Spleen (tissue), 7 donors: ENCODE measurements at regions not wholly inside any gene's neighbourhood (a gene's known extent, or its start where the extent isn't known, plus 50 kb on each side); places are given as distances from the start of the nearest gene placed in this dataset.

Source experiments
- POLR2A ChIP-seq, 3 donors: fragments of 450-650 bp; IDR thresholded peaks; one replicate each; pipeline ENCODE4 v1.5.1; 2017; ENCODE audit warnings: antibody characterized with exemption in 3 of 3, mild to moderate bottlenecking in 1 of 3
- POLR2AphosphoS5 ChIP-seq, 3 donors: sonication (generic); formaldehyde crosslinking; IDR thresholded peaks; one replicate each; pipeline ENCODE4 v1.5.1; 2017; ENCODE audit warnings: antibody characterized with exemption in 3 of 3
- TF ChIP-seq, protein P1 (sequence below), 11 experiments: fragments of 200-600 bp in 7 of 11; fragments of 450-650 bp in 4 of 11; sonication (generic) in 4 of 11; IDR thresholded peaks in 8 of 11; conservative IDR thresholded peaks in 3 of 11; 1 replicate in 7 of 11; 2 replicates in 4 of 11; pipeline versions ENCODE4 v1.4.0 to v1.8.0; 2016 to 2021; ENCODE audit warnings: antibody characterized with exemption in 11 of 11, inconsistent platforms in 4 of 11, mild to moderate bottlenecking in 1 of 11
- donor health status: DM: no; HTN: no; CAD: no; lungs with moderate emphysema.
- donor health status: DM: no; HTN: no; CAD: no.
- donor health status: DM: no; HTN: no; CAD: no.

DNA sequence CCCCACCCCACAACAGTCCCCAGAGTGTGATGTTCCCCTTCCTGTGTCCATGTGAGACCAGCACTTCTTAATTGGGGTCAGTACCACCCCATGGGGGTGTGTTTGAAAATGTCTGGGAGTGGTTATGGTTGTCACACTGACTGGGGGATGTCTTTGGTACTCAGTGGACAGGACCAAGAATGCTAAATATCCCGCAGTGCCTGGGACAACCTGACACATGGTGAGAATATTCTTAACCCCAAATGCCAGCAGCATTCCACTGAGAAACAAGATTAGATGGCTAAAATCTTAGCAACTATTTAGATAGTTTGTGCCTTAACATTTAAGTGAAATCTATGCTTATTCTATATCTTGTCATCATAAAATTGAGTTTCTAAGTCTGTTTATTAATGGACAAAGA, 177.5 kb upstream of the ZBED5 start:
- TF ChIP-seq, protein P1, sequence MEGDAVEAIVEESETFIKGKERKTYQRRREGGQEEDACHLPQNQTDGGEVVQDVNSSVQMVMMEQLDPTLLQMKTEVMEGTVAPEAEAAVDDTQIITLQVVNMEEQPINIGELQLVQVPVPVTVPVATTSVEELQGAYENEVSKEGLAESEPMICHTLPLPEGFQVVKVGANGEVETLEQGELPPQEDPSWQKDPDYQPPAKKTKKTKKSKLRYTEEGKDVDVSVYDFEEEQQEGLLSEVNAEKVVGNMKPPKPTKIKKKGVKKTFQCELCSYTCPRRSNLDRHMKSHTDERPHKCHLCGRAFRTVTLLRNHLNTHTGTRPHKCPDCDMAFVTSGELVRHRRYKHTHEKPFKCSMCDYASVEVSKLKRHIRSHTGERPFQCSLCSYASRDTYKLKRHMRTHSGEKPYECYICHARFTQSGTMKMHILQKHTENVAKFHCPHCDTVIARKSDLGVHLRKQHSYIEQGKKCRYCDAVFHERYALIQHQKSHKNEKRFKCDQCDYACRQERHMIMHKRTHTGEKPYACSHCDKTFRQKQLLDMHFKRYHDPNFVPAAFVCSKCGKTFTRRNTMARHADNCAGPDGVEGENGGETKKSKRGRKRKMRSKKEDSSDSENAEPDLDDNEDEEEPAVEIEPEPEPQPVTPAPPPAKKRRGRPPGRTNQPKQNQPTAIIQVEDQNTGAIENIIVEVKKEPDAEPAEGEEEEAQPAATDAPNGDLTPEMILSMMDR (IDR thresholded peaks at IDR 0.05 in 8 of 11, conservative IDR thresholded peaks at IDR 0.05 in 3 of 11), result no peak
- TF ChIP-seq POLR2A (IDR thresholded peaks at IDR 0.05) (no peak), POLR2AphosphoS5 (IDR thresholded peaks at IDR 0.05) (no peak)
